PC-9 (cell line): ENCODE measurements at regions not wholly inside any gene's neighbourhood (a gene's known extent, or its start where the extent isn't known, plus 50 kb on each side); places are given as distances from the start of the nearest gene placed in this dataset.
A peak's percentile ranks its signal among the peaks of the same experiment; 100 is the strongest.
"Not testable (repeated sequence)": the region's sequence is repeated elsewhere in the genome, so short reads cannot be mapped to it uniquely, and the experiment has no call there.

ENCODE experiments used
- BruUV-seq: library from RNA; stranded (reverse); fragments of 400-500 nt; replicated peaks from 2 replicates; lab custom pipeline; 2021; lab: Mats Ljungman, UMichigan
- CTCF ChIA-PET: fragments of 300-600 bp; sonication (Branson Sonifier 250); formaldehyde crosslinking; loops from one replicate; lab custom pipeline; 2022; ENCODE audit warnings: antibody characterized with exemption; lab: Charles Lee
- POLR2A ChIA-PET: fragments of 300-600 bp; sonication (Branson Sonifier 250); formaldehyde crosslinking; loops from one replicate; lab custom pipeline; 2022; ENCODE audit warnings: antibody characterized with exemption; ENCODE audit not compliant: unreplicated experiment; lab: Charles Lee
- DNase-seq, 2 experiments: peaks; one replicate each; pipeline versions ENCODE4 v3.0.0 to v3.0.0-alpha.2; 2015 to 2022; ENCODE audit warnings: mixed read lengths in 1 of 2
- H2AFZ ChIP-seq: fragments of 200-600 bp; sonication (generic); 2 replicates; pipeline ENCODE4 v1.8.1; 2017; ENCODE audit warnings: antibody characterized with exemption
- H3F3A ChIP-seq: fragments of 200-600 bp; sonication (generic); 2 replicates; pipeline ENCODE4 v1.8.1; 2017; ENCODE audit warnings: antibody characterized with exemption, mild to moderate bottlenecking, low read depth; ENCODE audit not compliant: insufficient read depth
- H3K27ac ChIP-seq: fragments of 200-600 bp; sonication (generic); 2 replicates; pipeline ENCODE4 v1.6.1; 2016; ENCODE audit warnings: mixed run types
- H3K27me3 ChIP-seq: fragments of 200-600 bp; sonication (generic); 2 replicates; pipeline ENCODE4 v1.6.1; 2016; ENCODE audit warnings: low read depth, mixed run types; ENCODE audit not compliant: insufficient read depth
- H3K36me3 ChIP-seq: fragments of 200-600 bp; sonication (generic); 2 replicates; pipeline ENCODE4 v1.6.1; 2016; ENCODE audit warnings: low read depth, mixed run types
- H3K4me1 ChIP-seq: fragments of 200-600 bp; sonication (generic); replicated peaks from 2 replicates; pipeline ENCODE4 v1.6.1; 2016; ENCODE audit warnings: mixed run types; ENCODE audit not compliant: insufficient read depth
- H3K4me2 ChIP-seq: fragments of 200-600 bp; sonication (generic); 2 replicates; pipeline ENCODE4 v1.6.1; 2017; ENCODE audit warnings: mixed run types
- H3K4me3 ChIP-seq: fragments of 200-600 bp; sonication (generic); 2 replicates; pipeline ENCODE4 v1.6.1; 2016; ENCODE audit warnings: mixed run types
- H3K79me2 ChIP-seq: fragments of 200-600 bp; sonication (generic); 2 replicates; pipeline ENCODE4 v1.6.1; 2017; ENCODE audit warnings: low read depth, mixed run types
- H3K9me2 ChIP-seq: fragments of 200-600 bp; sonication (generic); 2 replicates; pipeline ENCODE4 v1.8.1; 2017; ENCODE audit warnings: mild to moderate bottlenecking; ENCODE audit not compliant: insufficient read depth
- H3K9me3 ChIP-seq: fragments of 200-600 bp; sonication (generic); 2 replicates; pipeline ENCODE4 v1.8.1; 2016; ENCODE audit warnings: low read depth; ENCODE audit not compliant: insufficient read depth
- H4K20me1 ChIP-seq: fragments of 200-600 bp; sonication (generic); 2 replicates; pipeline ENCODE4 v1.8.1; 2017; ENCODE audit not compliant: insufficient read depth
- EZH2 ChIP-seq: fragments of 200-600 bp; sonication (generic); IDR thresholded peaks from 2 replicates; pipeline ENCODE4 v1.8.0; 2017; ENCODE audit warnings: antibody characterized with exemption, low read depth
- intact Hi-C: fragments of 100-400 bp; cut with micrococcal nuclease; formaldehyde crosslinking; loops from one replicate; pipeline ENCODE4 v1.10.0; 2022; ENCODE audit not compliant: unreplicated experiment
- TF ChIP-seq, protein P1 (sequence below): fragments of 200-600 bp; sonication (generic); conservative IDR thresholded peaks from 2 replicates; pipeline ENCODE4 v1.6.1; 2017; ENCODE audit warnings: mixed run types, antibody characterized with exemption, mild to moderate bottlenecking, moderate library complexity

DNA sequence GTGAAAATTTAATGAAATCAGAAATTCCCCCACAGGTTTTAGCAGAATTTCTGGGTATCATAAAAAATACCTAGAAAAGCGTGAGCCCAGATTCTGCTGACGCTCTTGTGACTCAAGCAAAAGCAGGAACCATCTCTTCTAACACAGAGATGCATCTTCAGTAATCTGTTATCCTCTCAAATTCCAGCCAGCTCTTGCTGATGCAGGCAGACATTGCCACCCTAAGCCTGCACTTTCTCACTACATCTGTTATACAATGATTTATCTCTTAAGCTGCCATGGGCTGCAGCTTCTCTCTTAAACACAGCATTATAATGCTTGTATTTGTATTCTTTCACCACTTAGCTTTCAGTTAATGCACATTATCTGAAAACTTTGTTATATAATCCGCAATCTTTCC lies 113.0 kb upstream of the RGS1 start:
- H3K4me3 ChIP-seq, result no peak overlapping the region
- H3K9me2 ChIP-seq, result no peaks in the 10 kb centered on the region
- H3F3A ChIP-seq, result no peaks in the 10 kb centered on the region
- DNase-seq, result no peak
- TF ChIP-seq EZH2, result no peak
- TF ChIP-seq, protein P1, sequence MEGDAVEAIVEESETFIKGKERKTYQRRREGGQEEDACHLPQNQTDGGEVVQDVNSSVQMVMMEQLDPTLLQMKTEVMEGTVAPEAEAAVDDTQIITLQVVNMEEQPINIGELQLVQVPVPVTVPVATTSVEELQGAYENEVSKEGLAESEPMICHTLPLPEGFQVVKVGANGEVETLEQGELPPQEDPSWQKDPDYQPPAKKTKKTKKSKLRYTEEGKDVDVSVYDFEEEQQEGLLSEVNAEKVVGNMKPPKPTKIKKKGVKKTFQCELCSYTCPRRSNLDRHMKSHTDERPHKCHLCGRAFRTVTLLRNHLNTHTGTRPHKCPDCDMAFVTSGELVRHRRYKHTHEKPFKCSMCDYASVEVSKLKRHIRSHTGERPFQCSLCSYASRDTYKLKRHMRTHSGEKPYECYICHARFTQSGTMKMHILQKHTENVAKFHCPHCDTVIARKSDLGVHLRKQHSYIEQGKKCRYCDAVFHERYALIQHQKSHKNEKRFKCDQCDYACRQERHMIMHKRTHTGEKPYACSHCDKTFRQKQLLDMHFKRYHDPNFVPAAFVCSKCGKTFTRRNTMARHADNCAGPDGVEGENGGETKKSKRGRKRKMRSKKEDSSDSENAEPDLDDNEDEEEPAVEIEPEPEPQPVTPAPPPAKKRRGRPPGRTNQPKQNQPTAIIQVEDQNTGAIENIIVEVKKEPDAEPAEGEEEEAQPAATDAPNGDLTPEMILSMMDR, result no peak
- H3K4me2 ChIP-seq, result no peak overlapping the region
- POLR2A ChIA-PET, result no interaction called here
- H2AFZ ChIP-seq, result no peak overlapping the region
- intact Hi-C loops, result no loop called here
- no TSS peak for BruUV-seq
- no peaks in the 10 kb centered on the region for H3K9me3 ChIP-seq
- H4K20me1 ChIP-seq, result no peaks in the 10 kb centered on the region
- no peaks in the 10 kb centered on the region for H3K36me3 ChIP-seq
- no peaks in the 10 kb centered on the region for H3K27me3 ChIP-seq
- no peaks in the 10 kb centered on the region for H3K4me1 ChIP-seq
- CTCF ChIA-PET, result no interaction called here
- H3K27ac ChIP-seq, result no peak overlapping the region
- no peaks in the 10 kb centered on the region for H3K79me2 ChIP-seq

DNA sequence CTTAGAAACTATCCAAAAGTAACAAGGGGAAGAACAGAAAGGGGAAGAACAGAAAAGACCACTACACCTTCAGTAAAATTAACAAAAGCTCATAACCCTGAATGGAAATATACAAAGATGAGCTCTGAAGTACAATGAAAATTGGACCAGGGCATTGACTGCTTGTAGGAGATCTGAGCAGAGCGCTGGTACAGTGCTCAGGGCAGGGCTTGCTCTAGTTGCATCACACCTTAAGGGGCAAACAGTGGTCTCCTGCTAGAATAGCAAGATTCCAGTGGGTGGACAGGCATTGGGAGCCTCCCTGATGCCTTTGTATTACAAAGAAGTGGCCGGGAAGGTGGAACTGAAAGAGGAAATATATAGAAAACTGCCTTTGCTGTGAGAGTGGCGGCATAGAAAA lies 111.9 kb upstream of the RGS1 start:
- POLR2A ChIA-PET, result no interaction called here

DNA sequence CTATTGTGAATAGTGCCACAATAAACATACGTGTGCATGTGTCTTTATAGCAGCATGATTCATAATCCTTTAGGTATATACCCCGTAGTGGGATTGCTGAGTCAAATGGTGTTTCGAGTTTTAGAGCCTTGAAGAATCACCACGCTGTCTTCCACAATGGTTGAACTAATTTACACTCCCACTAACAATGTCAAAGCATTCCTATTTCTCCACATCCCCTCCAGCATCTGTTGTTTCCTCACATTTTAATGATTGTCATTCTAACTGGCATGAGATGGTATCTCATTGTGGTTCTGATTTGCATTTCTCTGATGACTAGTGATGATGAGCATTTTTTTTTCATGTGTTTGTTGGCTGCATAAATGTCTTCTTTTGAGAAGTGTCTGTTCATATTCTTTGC lies 110.4 kb upstream of the RGS1 start:
- not testable (repeated sequence) for BruUV-seq

More for the DNA sequence above, 111.9 kb upstream of the RGS1 start:
- Histone ChIP-seq H3K9me3 (no peaks in the 10 kb centered on the region), H3K79me2 (no peaks in the 10 kb centered on the region), H3K4me3 (no peak overlapping the region), H3K36me3 (no peaks in the 10 kb centered on the region), H3K9me2 (no peaks in the 10 kb centered on the region), H3F3A (no peaks in the 10 kb centered on the region), H3K27ac (no peak overlapping the region), H3K27me3 (no peaks in the 10 kb centered on the region), H2AFZ (no peak overlapping the region), H3K4me2 (no peak overlapping the region), H4K20me1 (no peaks in the 10 kb centered on the region), H3K4me1 (no peaks in the 10 kb centered on the region)
- intact Hi-C loops, result no loop called here
- no peak for DNase-seq
- no TSS peak for BruUV-seq
- CTCF ChIA-PET, result no interaction called here
- TF ChIP-seq EZH2, result no peak
- TF ChIP-seq, protein P1, result no peak

DNA sequence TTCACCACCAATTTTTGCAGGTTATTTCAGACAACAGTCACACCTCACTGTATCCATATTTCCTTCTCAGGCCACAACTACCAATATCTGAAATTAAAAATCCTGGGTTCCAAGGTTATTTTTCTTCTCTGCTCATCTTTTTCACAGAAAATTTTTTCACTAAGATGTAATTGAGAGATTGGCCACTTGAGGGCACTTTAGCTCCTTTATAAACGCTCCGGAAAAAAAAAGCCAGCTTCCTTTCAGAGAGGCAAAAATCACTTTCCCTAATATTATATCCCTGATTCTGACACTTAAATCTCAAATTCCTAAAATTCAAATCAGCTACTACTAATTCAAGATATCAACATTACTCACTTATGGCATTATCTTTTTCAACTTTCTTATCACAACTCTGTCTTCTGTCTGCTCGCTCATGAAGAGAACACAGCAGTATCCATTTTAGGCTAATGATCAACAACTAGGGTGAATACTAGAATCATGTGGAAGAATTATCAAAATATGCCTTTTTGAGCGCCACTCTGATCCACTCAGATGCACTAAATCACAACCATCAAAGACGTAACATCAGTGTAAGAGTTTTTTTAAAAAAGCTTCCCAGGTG lies 101.4 kb upstream of the RGS1 start:
- Histone ChIP-seq H3F3A (no peaks in the 10 kb centered on the region), H2AFZ (no peak overlapping the region), H3K4me1 (no peaks in the 10 kb centered on the region), H3K36me3 (no peaks in the 10 kb centered on the region), H4K20me1 (no peaks in the 10 kb centered on the region), H3K27me3 (no peaks in the 10 kb centered on the region), H3K4me3 (no peak overlapping the region), H3K79me2 (no peaks in the 10 kb centered on the region), H3K27ac (no peak overlapping the region), H3K9me2 (no peaks in the 10 kb centered on the region), H3K4me2 (no peak overlapping the region), H3K9me3 (no peaks in the 10 kb centered on the region)
- TF ChIP-seq, protein P1, result peak; percentile 84
- no peak for TF ChIP-seq EZH2
- POLR2A ChIA-PET, result no interaction called here
- CTCF ChIA-PET, result interaction anchor here (0.7 to 1.0 kb wide), 2 partner anchors 13 to 943 kb away, joined by 3 read pairs; no protein-coding TSS in a partner anchor
- intact Hi-C loops, result loop anchor here (1.0 kb wide), 1 partner anchor 647 kb away; no protein-coding TSS in a partner anchor
- DNase-seq, result no peak
- BruUV-seq, result no TSS peak

More for the DNA sequence above, 110.4 kb upstream of the RGS1 start:
- H3F3A ChIP-seq, H3K9me3 ChIP-seq, intact Hi-C loops, H3K4me2 ChIP-seq, H4K20me1 ChIP-seq, H3K9me2 ChIP-seq, H3K79me2 ChIP-seq, POLR2A ChIA-PET, H3K4me1 ChIP-seq, CTCF ChIA-PET, H3K27ac ChIP-seq, DNase-seq, H3K4me3 ChIP-seq, H2AFZ ChIP-seq, H3K36me3 ChIP-seq, H3K27me3 ChIP-seq: not testable (repeated sequence)
